GM19099 (cell line): ENCODE measurements at regions not wholly inside any gene's neighbourhood (a gene's known extent, or its start where the extent isn't known, plus 50 kb on each side); places are given as distances from the start of the nearest gene placed in this dataset.

Experiments
- POLR2A ChIP-seq: IDR thresholded peaks from 3 replicates; pipeline ENCODE4 v1.6.1; 2011; ENCODE audit warnings: low read depth; ENCODE audit not compliant: insufficient read length; ENCODE audit errors: extremely low read depth

DNA sequence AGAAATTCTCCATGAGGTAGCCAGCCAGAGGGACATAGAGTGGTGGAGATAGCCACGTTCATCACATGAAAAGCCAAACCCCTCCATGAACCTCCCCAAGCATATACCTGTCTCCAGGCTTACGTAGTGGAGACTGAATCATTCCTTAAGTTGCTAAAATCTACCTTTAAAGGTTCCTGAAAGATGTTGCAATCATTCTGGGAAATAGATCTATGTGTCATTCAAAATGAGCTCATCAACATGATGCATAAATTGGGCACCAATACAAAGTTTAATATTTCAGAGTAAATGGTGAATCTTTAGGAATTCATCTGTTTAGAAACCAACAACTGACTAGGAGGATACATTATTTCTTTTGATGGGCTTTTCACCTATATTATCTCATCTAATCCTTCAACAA, 362.6 kb upstream of the ID2 start:
- TF ChIP-seq POLR2A, result no peak

DNA sequence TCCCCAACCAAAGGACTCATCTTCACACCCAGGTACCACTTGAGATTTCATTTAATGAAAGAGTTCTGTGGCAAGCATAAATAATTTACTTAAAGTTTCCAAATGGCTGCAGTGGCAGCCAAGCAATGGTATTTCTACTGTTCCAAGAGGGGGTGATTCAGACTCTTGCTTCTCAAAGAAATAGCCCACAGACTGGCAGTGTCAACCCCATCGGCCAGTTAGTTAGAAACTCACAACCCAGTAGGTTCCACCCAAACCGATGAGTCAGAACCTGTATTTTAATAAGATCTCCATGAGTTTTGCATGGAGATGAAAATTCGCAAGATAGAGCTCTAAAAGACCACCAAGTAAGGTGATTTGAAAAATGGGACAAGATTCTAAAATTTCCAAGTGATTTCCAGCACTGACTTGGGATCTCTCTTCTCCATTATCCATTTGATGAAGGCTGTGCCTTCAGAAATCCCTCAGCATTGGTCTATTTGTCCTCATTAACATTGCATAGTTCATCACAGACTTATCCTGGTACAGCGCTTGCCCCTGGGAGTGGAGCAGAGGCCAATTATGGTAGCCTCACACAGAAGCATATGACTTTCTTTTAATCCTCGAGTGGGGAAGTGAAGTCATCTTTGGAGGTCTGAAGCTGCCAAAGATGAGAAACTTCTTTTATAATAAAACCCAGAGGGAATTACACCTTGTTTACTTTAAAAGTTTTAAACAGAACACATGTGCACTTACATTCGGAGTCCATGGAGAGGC, 361.4 kb upstream of the ID2 start:
- TF ChIP-seq POLR2A, result no peak

DNA sequence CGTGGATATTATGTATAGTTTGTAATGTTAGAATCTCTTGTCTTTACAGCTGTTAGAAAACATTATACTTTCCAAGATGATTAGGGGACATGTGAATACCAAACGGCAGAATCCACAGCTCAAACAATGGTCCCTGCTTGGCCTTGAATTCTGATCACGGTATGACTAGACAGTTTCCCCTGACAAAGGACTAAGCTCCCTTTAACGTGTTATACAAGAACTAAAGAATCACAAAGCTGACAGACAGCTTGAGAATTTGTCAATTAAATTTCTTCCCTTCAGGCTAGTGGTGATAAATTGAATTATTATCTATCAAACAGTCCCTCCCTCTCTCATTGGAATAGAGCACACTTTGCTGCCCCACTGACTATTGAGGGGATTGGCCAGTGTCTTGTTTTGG, 359.2 kb upstream of the ID2 start:
- no peak for TF ChIP-seq POLR2A

DNA sequence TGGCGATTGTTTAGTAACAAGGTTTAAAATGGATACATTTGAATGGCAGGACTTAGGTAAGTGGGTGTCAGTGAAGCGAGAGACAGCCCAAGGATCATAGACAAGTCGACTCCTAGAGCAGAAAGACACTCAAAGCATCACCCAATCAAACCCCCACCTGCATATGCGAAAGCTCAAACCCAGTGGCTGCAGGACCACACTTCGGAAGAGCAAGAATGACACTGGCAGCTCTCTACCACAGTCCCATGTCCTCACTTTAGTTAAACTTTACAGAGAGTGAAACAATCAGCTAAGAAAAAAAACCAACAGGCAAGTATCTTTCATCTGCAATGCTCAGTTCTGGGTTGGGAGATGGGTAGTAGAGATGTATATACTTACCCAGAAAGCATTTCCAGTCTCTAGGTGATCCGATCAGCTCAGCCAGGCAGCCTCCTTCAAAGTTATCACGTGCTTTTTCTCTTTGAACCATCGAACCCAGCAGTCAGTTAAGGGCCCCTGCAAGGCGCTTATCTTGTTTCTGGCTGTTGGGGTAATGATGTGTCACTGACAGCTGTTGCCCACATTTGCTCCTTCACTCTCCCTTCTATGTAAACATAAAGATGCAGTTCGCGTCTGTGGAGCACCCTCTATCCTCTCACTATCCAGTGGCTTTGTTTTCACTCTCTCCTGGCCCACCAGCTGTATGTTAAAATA, 357.5 kb upstream of the ID2 start:
- no peak for TF ChIP-seq POLR2A

DNA sequence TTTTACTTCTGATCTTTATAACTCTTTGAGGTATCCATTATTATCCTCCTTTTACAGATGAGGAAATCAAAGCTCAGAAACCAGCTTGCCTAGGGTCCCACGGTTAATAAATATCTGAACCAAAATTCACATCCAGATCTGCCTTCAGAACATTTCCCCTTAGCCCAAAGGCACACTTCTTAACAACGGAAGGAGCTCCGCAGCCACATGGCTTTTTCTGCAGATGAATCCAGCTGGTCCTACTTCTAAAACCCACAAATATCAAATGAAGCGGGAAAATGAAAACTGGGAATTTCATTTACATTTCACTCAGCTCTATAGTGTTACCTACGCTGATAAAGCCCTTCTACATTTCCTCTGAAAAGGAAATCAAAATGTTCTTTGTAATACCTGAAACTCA, 357.0 kb upstream of the ID2 start:
- no peak for TF ChIP-seq POLR2A

DNA sequence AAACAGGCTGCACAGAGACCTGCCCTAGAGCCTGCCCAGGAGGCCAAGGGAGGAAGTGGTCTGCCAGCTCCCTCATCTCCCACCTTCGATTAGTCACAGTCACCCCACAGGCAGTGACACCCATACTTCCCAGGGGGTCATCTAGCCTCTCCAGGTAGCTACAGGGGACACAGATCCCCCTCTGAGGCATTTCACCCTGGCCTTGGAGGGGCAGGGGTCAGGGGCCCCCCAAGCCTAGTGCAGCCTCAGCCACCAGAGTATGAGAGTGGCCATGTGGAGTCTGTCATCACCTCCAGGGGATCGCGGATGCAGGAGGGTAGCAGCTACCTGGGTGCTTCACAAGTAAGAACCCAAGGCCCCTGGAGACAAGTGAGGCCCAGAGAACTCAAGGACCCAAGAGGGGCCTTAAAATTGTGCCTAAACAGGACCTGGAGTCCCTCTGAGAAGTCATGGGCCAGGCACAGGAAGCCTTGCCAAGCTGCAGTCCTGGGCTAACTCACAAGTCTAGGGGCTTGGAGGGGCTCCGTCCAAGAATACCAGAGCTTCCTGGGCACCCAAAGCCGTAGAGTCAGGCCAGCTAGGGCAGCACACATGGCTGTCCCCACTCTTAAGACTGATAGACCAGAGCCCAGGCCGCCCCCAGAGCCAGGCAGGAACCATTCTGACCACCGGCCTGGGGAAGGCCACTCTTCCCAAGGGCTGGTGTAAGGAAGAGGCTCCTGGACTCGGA, 354.3 kb upstream of the ID2 start:
- TF ChIP-seq POLR2A, result no peak

DNA sequence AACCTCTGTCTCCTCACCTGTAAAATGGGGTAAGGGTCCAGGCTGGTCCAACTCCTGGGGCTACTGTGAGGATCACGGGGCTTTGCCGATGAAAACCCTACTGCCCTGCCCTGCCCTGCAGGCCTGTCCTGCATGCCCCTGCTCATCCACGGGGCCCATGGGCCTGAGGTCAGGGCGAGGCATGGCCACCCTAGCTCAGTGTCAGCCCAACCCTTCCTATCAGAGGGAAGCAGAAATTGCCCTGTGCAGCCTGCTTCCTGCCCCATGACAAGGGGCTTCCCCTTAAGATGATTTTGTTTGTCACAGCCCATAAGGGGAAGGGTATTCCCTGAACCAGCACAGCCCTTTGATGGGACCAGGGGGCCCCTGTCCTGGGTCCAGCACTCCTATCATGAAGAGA, 353.6 kb upstream of the ID2 start:
- TF ChIP-seq POLR2A, result no peak

DNA sequence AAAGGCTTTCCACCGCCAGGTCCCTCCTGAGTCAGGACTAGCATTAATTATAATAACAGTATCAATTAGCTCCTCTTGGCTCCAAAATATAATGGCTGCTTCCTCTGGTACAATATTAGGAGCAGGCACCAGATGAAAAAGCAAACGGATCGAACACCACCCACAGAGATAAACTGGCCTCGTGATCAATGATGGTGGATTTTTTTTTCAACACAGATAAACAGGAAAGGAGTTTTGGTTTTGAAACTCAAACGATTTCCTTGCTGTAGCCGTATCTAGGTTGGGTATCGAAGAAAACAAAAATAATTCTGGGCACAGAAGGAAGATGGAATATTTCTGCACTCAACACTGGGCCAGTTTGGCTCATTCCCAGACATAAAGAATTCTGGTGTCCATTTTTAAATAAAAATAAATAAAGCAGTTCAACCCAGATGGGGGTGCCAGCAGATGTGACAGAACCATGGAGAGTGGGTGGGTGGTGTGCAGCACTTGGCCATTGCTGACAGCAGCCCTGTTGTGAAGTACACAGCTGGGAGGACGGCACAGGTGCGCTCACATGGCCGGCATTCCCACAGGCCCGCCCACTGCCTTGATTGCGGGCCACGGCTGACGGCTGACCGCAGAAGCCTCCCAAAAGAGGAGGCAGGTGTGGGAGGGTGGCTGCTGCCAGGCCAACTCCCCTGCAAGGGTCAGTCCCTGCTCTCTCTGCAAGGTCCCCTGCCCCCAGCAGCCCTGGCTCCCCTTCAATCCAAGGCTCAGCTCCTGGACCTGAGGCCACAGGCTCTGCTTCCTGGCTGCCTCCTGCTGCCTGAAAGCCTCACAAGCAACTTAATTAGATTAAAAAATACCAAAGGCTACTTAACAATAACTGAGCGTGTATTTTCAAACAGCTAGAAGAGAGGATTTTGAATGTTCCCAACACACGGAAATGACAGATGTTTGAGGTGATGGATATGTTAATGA, 351.9 kb upstream of the ID2 start:
- TF ChIP-seq POLR2A, result no peak

DNA sequence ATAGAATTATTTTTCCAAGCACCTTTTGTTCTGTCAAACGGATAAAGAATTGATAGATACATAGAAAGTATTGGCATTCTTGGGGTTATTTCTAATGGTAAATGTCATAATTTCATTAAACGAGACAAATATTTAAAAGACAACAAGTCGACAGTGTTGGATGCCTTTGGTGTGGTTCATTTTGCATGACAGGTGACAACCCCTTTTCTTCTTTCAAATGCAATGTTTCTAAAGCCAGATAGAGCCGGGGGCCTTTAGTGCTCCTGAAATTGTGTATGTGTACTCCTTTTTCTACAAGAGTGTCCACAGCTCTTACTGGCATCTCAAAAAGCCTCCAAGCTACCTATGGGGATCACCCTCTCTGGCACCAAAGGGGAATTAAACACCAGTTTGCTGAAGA, 350.8 kb upstream of the ID2 start:
- TF ChIP-seq POLR2A, result no peak

DNA sequence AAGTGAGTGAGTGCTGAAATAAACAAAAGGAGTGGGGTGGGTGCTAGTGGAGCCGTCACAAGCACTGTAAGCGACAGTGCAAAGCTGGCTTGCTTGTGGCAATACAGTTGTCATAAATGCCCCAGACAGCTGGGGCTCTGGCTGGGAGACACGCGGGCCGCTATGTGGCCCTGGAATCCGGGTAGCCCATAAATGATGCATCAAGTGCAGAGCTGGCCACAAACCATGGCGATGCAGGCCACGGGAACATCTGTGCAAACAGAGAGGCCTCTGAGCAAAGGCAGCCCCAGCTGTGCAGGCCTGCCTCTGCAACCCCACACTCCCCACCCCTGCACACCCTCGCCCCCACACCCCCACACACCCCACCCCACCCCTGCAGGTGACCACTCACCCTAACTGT, 349.2 kb upstream of the ID2 start:
- TF ChIP-seq POLR2A, result no peak

DNA sequence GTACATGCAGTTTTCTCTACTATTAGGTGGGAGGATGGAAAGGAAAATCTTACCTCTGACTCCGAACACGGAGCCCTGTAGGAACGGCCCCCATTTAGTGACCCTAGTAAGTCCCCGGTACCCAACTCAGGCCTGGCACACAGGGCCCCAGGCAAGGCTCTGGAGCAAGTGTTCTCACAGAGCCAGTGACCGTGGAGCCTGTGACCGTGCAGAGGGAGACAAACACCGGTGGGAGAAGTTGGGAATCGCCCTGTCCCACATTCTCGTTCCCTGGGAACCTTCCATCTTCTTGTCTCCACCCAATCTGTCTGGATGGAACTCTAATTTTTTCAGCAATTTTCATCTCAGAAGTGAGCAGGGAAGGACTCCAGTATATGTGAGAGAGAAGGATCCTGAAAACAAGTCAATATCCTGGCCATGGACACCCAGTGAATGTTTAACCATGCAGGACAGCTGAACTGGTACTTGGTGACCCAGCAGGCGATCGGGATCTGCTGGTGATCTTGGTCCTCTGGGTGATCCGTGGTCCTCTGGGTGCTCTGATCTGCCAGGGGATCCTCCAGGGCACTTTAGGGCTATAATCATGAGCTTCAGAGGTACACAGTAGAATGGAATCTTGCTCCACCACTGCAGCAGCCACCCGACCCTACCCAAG, 348.6 kb upstream of the ID2 start:
- TF ChIP-seq POLR2A, result no peak

DNA sequence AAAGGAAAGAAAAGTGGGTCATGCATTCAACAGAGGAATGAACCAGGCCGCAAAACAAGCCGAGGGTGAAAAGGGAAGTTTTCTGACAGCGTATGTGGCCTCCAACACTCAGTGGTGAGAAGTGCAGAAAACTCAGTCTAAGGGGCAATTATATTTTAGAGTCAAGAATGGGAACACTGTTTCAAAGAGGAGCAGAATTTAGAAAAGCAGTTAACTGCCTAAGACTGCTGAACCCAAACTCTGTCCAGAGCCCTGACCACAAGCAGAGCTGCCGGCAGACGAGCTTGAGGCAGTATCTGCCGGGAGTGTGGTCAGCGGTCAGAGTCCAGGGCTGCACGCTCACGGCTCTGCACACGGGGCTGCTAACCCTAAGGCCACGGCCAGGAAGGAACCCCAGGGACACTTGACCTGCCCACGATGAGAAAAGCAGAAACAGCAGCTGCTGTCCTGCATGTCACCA, 347.0 kb upstream of the ID2 start:
- no peak for TF ChIP-seq POLR2A

DNA sequence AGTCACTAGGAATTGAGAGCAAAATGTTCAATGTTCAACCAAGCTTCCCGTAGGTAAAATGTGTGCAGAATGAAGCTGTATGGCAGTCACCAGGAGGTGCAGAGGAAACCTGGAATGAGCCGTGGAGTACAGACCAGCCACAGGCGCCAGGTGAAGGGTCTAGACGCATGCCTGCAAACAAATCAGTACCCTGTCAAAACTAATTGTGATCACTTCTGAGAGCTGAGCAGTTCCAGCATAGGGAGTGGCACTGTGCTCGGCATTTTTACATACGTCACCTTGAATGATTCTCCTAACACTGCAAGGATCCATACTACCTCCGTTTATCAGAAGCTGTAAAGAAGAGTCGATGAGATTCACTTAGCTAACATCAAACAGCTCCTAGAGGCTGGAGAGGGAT, 346.1 kb upstream of the ID2 start:
- TF ChIP-seq POLR2A, result no peak

DNA sequence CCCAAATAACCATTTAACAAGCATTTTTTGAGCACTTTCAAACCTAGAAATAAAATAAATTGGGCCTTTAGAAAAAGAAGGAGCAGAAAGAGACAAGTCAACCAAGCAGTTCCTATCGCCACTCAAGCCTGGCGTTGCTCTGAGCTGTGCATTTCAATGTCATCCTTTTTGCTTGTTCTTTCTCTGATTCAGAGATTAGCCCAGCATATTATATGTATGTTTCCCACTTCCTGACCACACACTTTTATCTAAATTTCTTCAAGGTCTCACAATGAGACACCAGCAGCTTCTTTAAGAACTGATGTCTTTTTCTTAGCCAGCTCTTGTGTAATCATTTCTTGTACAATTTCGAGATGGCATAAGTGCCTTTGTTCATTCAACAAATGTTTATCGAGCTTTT, 344.5 kb upstream of the ID2 start:
- TF ChIP-seq POLR2A, result no peak
